Stimulated activated CD4-positive, alpha-beta T cell treated with anti-CD3 and anti-CD28 coated beads, Interleukin-2, amount 100 ng/mL, for 48 hours (primary cell): ENCODE measurements at regions not wholly inside any gene's neighbourhood (a gene's known extent, or its start where the extent isn't known, plus 50 kb on each side); places are given as distances from the start of the nearest gene placed in this dataset.
"Not testable (repeated sequence)": the region's sequence is repeated elsewhere in the genome, so short reads cannot be mapped to it uniquely, and the experiment has no call there.

Experiments used
- DNase-seq, 2 donors: peaks; one replicate each; pipeline ENCODE4 v3.0.0-alpha.2; 2020

DNA sequence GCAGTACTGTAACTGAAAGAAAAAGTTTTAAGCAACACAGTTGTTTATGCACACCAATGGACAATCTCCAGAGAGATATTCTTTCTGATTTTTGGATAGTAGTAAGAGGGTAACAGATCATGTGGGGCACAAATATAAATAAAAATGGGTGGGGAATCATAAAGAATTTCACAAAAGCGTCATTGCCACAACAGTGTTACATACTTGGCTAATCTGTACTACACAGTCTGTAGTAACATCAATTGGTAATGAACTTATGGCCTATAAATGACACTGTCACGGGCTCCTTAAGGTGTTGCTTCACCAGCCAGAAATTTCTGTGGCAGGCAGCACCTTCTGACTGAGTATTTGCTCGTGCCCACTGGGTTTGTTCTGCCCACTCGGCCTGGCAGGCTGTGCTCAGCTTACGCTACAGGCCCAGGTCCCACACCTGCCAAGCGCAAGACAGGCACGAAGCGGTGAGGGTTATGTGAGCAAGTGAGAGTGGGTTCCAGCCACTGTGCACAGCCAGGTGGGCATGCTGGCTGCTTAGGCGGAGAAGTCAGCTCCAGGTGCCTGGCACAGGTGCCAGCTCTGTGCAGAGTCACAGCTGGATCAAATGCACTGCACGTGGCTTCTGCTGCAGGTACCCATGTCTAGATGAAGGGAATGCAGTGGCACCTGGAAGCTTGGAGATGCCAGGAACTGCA is 532.5 kb upstream of the SLC39A10 start:
- DNase-seq, result no peak

DNA sequence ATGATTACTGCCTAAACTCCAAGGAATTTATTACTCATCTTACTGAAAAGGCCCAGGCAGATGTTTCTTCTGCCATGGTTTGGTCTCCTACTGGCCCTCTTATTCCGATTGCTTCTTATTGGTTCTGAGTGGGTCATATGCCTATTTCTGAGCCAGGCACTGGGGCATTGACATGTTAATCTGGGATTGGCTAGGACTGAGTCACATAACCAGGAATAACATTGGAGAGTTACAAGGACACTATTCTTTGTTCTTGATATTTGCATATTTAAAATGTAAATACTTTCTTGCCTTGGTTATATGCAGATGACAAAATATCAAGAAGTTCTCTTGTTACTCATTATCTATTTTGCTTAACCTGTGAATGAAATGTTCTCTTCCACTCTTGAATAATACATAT is 534.4 kb upstream of the SLC39A10 start:
- DNase-seq, result no peak

DNA sequence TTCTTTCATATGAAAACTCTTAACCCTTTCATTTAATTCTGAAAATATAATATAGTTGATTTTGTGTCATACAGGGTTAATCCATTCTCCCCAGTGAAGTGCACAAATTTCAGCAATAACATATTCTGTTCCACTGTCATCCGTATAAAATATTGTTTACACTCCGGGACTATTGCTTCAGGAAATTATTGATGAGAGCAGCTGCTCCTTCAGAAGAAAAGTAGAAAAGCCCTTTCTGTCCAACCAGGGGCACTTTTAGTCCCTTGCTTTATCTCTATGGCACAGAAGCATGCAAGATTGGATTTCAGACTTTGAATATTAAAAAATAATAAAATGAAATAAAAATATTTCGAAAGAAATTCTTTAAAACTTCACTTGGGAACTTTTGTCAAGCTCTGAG is 535.7 kb upstream of the SLC39A10 start:
- DNase-seq, result no peak

DNA sequence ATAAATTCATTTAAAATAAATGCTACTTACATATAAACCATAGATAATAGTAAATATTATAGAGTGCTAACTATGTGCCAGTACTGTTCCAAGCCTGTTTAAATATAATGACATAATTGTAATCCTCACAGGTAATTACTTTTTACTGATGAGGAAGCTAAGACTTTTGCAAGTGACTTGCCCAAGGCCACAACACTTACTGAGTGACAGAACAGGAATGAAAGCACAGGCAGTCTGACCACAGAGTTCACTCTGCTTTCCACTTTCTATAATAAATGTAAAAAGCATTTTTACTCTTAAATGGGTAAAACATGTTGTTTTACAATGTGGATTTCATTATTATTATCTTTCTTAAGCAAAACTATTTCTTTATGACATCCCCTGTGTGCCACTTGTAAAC is 537.8 kb upstream of the SLC39A10 start:
- DNase-seq, result no peak

DNA sequence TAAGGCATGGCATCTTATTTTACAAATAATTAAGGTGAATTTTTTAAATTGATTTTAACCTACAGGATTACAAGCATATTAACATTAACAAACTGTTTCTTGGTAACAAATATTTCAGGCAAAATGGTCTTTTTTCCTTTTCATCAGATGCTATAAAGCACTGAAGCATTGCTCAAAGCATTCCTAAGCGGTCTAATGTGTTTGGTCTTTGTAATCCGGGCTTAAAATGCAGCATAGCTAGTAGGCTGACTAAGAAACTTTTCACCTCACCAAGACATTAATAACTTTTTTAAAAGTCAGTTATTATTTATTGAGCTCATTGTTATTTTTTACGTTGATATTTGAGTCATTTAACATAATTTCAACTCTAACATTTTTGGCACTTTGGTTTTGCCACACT is 538.8 kb upstream of the SLC39A10 start:
- no peak for DNase-seq

DNA sequence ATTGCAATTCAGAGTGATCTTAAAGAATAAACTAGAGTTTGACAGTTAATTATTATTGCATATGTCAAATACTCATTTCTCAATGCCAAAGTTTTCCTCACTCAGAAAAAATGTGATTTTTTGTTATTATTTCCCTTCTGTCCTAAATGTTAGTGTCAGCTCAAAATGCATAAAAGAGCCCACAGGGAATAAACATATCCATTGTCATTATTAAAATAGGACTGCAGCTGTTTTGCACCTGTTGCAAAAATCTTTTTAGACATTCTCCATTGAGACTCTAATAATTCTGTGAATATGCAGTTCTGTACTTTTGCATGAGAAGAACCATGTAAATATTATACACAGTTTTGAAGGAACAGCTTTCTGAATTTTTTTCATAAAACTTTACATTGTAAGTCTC is 540.0 kb upstream of the SLC39A10 start:
- no peak for DNase-seq

DNA sequence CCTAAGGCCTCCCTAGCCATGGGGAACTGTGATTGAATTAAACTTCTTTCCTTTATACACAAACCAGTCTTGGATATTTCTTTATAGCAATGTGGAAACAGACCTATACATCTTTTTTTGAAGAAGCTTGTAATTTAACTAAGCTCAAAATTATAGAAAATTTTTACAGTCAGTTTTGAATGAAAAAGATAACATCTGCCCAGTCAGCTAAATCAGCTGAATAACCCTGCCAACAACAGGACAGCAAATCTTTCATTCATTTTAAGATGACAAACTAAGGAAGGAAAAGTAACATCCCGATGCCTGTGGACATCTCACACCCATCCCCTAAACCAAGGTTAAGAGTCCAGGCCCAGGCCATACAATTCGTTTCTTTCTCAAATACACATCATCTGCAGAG is 541.3 kb upstream of the SLC39A10 start:
- no peak for DNase-seq

DNA sequence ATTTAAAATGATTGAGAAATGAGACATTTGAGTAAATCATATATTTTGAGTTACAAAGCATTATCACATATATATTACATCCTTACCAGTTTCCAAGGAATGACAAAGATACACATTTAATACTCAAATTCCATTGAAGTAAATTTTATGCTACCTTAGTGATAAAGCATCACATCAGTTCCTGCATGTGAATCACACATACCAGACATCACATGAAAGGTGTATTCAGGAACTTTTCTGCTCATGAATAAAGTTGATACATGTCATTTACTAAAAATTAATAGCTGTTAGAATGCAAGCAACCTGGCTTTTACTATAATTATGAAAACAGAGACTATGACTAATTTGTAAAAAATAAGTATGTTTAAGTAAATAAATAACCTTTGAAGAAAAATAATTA is 548.8 kb upstream of the SLC39A10 start:
- DNase-seq, result no peak

DNA sequence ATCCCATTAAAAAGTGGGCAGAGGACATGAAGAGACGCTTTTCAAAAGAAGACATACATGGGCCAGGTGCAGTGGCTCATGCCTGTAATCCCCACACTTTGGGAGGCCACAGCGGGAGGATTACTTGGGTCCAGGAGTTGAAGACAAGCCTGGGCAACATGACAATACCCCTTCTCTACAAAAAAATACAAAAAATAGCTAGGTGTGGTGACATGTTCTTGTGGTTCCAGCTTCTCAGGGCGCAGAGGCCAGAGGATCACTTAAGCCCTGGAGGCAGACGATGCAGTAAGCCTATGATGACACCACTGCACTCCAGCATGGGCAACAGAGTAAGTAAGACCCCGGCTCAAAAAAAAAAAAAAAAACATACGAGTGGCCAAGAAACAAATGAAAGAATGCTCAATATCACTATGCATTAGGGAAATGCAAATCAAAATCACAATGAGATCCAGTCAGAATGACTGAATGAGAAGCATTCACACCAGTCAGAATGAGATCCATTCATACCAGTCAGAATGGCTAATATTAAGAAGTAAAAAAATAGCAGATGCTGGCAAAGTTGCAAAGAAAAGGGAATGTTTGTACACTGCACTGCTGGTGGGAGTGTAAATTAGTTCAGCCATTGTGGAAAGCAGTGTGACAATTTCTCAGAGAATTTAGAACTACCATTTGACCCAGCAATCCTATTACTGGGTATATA is 550.2 kb upstream of the SLC39A10 start:
- DNase-seq, result no peak

DNA sequence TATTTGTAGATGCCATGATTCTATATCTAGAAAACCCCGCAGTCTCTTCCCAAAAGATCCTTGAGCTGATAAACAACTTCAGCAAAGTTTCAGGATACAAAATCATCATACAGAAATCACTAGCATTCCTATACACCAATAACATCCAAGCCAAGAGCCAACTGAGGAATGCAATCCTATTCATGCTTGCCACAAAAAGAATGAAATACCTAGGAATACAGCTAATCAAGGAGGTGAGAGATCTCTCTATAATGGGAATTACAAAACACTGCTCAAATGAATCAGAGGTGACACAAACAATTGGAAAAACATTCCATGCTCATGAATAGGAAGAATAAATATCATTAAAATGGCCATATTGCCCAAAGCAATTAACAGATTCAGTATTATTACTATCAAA is 551.4 kb upstream of the SLC39A10 start:
- DNase-seq, result no peak

DNA sequence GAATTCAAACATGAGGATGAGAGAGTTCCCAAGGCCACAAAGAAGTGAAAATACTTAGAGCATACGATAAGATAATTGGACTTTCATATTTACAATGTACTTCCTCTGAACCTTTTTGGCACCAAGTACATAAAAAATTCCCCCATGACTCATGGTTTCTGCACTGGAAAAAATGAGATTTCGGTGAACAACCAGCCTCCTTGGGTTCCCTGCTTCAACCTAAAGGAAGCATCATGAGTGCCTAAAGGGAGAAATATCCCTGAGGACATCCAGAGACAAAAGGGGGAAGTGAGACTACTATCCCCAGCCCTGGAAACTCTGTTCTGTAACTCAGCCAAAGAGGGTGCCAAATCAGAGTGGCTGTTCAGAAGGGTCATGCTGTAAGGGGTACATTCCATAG is 562.7 kb upstream of the SLC39A10 start:
- DNase-seq, result no peak

DNA sequence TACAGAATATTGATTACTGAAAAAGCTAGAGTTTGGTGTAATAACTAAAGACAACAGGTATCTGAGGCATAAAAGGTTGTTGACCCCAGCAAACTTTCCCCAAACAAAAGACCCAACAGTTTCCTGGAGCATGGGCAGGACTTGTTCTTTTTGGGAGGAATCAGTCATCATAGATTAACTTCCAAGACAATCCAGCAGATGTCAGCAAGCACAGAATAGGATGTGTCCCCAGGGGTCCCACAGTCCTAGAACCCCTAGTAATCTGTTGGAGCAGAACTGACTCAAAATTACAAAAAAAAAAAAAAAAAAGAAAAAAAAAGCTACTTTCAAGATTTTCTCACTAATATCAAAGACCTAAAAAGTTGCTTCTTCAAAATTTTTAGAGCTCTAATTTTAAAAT is 564.7 kb upstream of the SLC39A10 start:
- no peak for DNase-seq

DNA sequence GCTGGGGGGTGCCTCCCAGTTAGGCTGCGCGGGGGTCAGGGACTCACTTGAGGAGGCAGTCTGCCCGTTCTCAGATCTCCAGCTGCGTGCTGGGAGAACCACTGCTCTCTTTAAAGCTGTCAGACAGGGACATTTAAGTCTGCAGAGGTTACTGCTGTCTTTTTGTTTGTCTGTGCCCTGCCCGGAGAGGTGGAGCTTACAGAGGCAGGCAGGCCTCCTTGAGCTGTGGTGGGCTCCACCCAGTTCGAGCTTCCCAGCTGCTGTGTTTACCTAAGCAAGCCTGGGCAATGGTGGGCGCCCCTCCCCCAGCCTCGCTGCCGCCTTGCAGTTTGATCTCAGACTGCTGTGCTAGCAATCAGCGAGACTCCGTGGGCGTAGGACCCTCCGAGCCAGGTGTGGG is 584.2 kb upstream of the SLC39A10 start:
- DNase-seq, result not testable (repeated sequence)

DNA sequence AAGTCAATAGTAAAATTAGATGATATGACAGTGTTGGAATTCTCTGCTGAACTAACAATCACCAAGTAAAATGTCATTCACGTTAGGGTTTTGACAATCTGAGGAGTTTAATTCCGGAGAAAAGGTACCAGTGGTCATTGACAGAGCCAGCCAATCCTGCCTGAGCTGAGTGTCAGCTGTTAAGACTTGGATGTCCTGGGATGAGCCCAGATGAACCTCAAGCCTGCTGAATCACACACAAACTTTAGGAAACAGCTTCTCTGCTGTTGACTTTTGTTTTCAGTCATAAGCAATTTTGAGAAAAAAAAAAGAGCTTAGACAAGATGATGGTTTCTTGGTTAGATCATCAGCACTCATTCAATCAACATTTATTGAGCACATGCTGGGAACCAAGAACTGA is 600.0 kb upstream of the SLC39A10 start:
- no peak for DNase-seq

DNA sequence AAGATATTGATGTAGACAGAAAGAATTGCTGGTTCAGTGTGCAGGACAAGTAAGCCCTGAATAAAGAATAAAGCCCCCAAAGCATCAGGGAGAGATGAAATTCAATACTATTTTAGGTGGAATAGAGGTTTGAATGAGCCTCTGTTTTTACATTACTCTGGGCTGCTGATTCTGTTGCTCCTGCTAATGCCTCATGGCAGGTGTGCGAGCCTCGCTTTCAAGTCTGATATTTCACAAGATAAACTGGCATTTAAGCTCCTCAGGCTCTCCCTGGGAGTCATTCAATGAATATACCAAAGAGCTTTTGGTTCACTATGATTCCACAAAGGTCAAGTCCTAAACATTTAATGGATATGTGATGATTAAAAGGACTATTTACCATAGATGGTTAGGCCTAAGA is 601.0 kb upstream of the SLC39A10 start:
- DNase-seq, result no peak

DNA sequence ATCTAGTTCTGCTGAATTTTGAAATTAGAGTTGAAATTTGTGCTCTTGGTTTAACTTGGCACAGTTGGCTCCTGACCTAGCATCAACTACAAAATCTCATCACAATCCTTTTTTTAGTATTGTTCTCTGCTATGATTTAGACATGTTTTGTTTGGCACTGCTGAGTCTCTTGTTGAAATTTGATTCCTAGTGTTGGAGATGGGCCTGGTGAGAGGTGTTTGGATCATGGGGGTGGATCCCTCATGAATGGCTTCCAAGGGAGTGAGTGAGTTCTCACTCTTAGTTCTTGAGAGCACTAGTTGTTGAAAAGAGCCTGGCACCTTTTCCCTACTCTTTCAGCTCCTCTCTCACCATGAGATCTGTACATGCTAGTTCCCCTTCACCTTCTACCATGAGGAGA is 605.6 kb upstream of the SLC39A10 start:
- no peak for DNase-seq

DNA sequence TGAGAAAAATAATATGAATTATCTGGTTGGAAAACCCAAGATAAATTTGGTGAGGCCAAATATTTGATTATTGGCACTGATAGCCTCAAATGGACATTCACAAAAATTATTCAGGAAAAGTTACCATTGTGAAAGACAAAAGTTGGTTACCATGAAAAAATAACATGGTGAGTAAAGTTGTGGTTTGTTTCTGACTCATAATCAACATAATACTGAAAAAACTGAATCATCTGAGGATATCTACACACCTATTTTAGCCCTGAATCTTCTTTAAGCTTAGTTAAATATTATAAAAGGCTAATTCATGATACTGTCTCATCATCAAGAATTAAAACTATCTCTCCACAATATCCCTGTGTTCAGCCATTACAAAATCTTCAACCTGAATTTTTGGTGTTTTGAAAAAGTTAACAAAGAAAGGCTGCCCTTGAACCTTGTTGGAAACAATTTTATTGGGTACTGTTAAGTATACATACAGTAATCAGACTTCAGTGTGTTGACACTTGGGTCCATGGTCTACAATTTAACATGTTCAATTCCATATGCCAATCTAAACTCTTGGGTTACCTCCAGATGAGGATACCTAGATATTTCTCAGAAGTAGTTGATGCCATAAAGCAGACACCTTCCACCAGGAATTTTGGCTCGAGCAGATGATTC is 607.5 kb upstream of the SLC39A10 start:
- DNase-seq, result no peak

DNA sequence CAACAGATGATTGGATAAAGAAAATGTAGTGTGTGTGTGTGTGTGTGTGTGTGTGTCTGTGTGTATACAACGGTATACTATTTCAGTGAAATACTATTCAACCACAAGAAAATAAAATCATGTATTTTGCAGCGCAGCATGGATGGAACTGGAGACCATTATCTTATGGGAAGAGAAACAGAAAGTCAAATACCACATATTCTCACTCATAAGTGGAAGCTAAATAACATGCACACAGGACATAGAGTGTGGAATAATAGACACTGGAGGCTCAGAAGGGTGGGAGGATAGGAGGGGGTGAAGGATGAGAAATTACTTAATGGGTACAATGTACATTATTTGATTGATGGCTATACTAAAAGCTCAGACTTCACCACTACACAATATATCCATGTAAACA is 609.1 kb upstream of the SLC39A10 start:
- DNase-seq, result no peak

DNA sequence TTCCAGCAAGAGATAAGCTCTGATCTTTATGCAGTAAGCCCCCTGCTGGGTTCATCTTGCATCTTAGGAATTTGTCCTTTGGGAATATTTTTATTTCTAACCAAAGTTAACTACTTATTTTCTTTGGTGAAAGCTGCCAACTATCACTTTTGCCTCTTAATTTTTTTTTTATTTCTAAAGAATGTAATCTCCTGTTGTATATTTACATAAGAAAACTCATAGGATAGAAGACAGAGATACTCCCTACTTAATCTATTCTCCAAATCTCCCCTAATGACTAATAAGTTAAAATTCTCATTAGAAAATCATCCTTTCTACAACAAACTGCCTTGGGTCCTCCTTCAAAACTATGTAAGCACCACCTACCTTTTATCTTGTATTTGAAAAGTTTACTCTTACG is 612.2 kb upstream of the SLC39A10 start:
- DNase-seq, result no peak

DNA sequence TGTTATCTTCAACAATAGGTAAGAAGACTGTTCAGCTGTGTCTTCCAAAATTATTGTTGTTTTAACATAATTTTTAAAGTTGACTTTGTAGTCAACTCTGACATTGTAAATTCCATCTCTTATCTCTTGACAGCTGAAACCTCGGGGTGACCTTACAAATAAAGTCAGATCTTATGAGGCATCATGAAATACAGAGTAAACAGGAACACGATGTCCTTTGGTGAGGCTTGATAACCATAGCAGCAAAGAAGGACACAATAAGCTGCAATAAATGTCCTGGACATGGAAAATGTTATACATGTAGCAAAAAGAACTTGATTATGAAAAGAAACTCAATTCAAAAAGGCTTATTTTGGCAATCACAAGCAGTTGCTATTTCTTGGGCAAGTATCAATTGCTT is 618.9 kb upstream of the SLC39A10 start:
- DNase-seq, result no peak

DNA sequence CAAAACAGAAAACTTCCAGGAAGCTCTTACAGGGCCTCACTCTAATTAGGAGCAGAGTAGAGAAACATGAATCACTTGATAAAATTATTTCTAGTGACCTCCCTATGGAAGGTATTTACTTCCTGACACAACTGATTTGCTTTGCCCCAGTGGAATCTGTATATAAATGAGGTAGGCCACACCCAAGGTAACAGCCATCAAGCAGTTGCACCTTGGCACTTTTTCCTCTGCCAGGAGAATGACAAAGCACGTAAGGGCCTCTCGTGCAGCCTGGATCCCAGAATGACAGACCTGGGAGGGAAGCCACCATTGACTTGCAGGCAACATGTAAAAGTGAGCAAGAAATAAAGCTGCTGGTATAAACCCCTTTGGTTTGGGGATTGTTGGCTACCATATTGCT is 620.0 kb upstream of the SLC39A10 start:
- DNase-seq, result no peak

DNA sequence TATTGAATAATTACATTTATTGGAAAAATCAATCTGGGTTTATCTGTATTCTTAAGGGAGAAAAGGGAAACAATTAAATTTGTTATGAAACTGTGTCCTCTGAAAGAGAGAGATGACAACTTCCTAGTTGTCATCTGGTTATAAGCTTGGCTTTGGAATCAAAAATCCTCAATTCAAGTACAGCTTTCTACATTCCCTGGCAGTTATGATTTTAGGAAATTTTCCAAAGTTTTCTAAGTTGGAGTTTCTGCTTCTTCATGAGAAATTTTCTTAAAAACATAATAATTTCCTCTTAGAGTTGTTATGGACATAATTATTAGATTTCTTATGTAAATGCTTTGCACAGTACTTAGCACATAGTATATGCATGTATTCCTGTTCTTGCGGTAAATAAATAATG is 625.6 kb upstream of the SLC39A10 start:
- DNase-seq, result no peak

DNA sequence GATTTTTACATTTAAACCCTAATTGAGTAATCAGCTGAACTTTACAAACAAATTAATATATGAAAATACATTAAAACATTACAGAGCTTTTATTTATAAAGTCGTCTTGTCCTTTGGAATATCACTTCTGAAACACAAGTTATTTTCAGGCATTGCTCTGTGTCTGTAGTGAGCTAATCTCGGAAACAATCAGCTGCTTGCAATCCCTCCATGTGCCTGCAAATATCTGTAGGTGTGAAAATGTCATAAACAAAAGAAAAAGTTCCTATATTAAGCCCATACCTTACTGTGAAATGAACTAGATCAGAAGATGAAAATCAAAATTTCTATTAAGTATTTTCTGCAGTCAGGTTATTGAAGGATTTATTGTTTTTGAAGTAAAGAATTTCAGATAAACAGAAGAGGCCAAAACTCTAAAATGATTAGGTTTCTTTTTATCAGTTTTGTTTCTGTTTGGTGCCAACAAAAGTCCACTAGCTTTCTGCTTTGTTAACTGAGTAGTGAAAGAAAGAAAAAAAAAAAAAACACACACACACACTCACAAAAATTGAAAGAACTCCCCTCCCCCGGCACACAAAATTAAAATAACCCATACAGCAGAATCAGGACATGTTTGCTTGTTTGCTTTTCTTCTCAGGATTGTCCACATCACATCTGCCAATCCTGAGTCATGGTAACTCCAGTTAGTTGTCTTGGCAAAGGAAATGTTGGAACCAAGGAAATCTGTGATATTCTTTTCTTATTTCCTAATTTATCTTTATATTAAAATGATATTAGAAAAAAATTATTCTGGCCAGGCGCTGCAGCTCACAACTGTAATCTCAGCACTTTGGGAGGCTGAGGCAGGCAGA is 627.0 kb upstream of the SLC39A10 start:
- no peak for DNase-seq

DNA sequence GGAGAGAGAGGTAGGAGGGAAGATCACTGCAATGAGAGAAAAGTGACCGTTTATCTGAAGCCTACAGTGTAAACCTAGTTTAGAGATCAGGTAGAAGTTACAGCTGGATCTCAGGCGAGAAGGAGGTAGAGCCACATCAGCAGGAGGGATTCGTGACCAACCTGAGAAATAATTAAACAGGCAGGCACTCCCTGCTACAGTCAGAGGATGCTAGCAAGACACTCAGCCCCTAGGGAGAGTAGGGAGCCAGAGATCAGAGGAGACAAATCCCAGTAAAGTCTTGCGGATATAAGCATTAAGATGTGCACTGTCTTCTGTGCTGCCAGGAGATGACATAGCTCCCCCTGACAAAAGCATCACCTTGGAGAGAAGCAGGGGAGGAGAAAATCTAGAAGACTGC is 629.1 kb upstream of the SLC39A10 start:
- no peak for DNase-seq
